Heart right ventricle (tissue), 16 donors: ENCODE measurements at regions not wholly inside any gene's neighbourhood (a gene's known extent, or its start where the extent isn't known, plus 50 kb on each side); places are given as distances from the start of the nearest gene placed in this dataset.

Experiments
- ATAC-seq, 8 donors: fragments of 200-7000 bp; cut with Tn5 transposase; one replicate each; pipeline ENCODE4 v1.9.1; 2020; ENCODE audit warnings: mild to moderate bottlenecking in 8 of 8, moderate library complexity in 8 of 8, moderate number of reproducible peaks in 1 of 8
- DNase-seq, 2 donors: peaks; one replicate each; pipeline ENCODE4 v3.0.0-alpha.2; 2020
- H3K27ac ChIP-seq, 10 donors: fragments of 200-600 bp; sonication (generic) in 2 of 10; one replicate each; pipeline versions ENCODE4 v1.5.0 to v1.8.0; 2020 to 2022; ENCODE audit warnings: mild to moderate bottlenecking in 3 of 10
- H3K27me3 ChIP-seq, 7 donors: fragments of 200-600 bp; one replicate each; pipeline ENCODE4 v1.8.0; 2021 to 2022; ENCODE audit warnings: mild to moderate bottlenecking in 2 of 7
- H3K36me3 ChIP-seq, 9 donors: fragments of 200-600 bp; sonication (generic) in 1 of 9; one replicate each; pipeline versions ENCODE4 v1.5.0 to v1.8.0; 2020 to 2022; ENCODE audit warnings: mild to moderate bottlenecking in 2 of 9
- H3K4me1 ChIP-seq, 9 donors: fragments of 200-600 bp; sonication (generic) in 1 of 9; one replicate each; pipeline versions ENCODE4 v1.5.0 to v1.8.0; 2020 to 2022; ENCODE audit warnings: mild to moderate bottlenecking in 4 of 9
- H3K4me3 ChIP-seq, 10 donors: fragments of 200-600 bp; sonication (generic) in 2 of 10; one replicate each; pipeline versions ENCODE4 v1.5.0 to v1.8.0; 2020 to 2022; ENCODE audit warnings: mild to moderate bottlenecking in 7 of 10, moderate library complexity in 2 of 10
- H3K9me3 ChIP-seq, 11 donors: fragments of 200-600 bp in 10 of 11; sonication (generic) in 2 of 11; one replicate each; pipeline versions ENCODE4 v1.5.0 to v1.8.0; 2013 to 2022; ENCODE audit warnings: mild to moderate bottlenecking in 2 of 11, control low read depth in 1 of 11, moderate library complexity in 1 of 11
- WGBS, 2 donors: extraction: QIAGEN DNeasy Blood & Tissue Kit; methylation state at CpG; one replicate each; pipeline ENCODE4 v1.1.7; 2013; ENCODE audit warnings: inconsistent platforms in 1 of 2; 5-methylcytosine and 5-hydroxymethylcytosine counted together
- intact Hi-C, 10 donors: fragments of 100-400 bp; cut with DNase I; formaldehyde crosslinking; loops; one replicate each; pipeline versions ENCODE4 v1.11.1 to v1.14.2; 2022
- microRNA-seq, 2 donors: library from miRNA; unstranded; fragments of <30 nt; microRNA quantifications; one replicate each; pipeline ENCODE4 v1.2.0, GENCODE V29; 2021
- TF ChIP-seq, protein P1 (sequence below), 9 donors: fragments of 200-600 bp; sonication (generic) in 2 of 9; IDR thresholded peaks; one replicate each; pipeline versions ENCODE4 v1.5.0 to v1.8.0; 2021 to 2022; ENCODE audit warnings: antibody characterized with exemption in 9 of 9, mild to moderate bottlenecking in 5 of 9, moderate library complexity in 1 of 9
- donor health status: Arrhythmogenic right ventricular cardiomyopathy.
- donor health status: ischemic (EF 13 %, LVEDD 7.1; RV severe dilation, severe dysfunction).
- donor health status: healthy with polysubstance abuse.
- donor health status: DM: no; HTN: yes; CAD: no.
- donor health status: DM: no; HTN: no; CAD: no.
- donor health status: ischemic (EF 25% LVEDD 6.9; RV normal size, moderate dysfunction).
- donor health status: ischemic (EF 25% LVEDD 5.7; RV mildly dilated, moderate dysfunction).
- donor health status: healthy.
- donor health status: DM: yes; HTN: yes; CAD: no.
- donor health status: Ischemic cardiomyopathy.
- donor health status: ischemic (EF 35%, LVEDD 5.7; RV mildly dilated, moderate dysfunction).
- donor health status: nonischemic (EF 11% LVEDD 7.7; RV severe dilation, severe dysfunction).
- donor health status: DM: yes; HTN: yes; CAD: no.
- donor health status: PGD.
- donor health status: ischemic (EF 29% LVEDD 5.4; RV normal size, mild dysfunction).
- donor health status: nonischemic (EF 23%, LVEDD 6.1; RV moderate dilation, normal function).

DNA sequence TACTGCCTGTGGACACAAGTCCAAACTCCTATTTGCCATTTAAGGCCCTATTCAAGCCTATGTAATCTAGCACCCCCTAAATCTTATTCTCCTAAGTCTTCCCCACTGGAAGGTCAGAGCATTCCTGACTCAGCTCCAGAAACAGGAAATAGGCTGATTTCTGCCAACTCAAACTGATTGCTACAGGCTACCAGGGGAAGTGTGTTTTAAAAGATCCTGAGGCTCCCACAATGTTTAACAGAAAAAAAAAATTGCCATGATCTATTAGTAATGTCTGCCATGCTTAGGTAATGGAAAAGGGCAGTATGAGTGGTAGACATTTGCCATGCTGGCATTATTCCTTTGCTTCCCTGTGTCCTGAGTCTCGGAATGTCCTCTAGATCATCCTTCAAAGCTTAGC, 65.8 kb upstream of the BRINP1 start:
- Histone ChIP-seq H3K27me3 (peaks cover 0 to 3% (median 0%) of the 10 kb centered on the region in 7 donors), H3K9me3 (no peaks in the 10 kb centered on the region), H3K4me1 (no peaks in the 10 kb centered on the region), H3K4me3 (no peak overlapping the region), H3K36me3 (no peaks in the 10 kb centered on the region), H3K27ac (no peak overlapping the region)
- 54 to 55% methylated on average over 1 of the region's 1 CpG for WGBS, 2 donors
- DNase-seq (no peak), ATAC-seq (no peak)
- TF ChIP-seq, protein P1, sequence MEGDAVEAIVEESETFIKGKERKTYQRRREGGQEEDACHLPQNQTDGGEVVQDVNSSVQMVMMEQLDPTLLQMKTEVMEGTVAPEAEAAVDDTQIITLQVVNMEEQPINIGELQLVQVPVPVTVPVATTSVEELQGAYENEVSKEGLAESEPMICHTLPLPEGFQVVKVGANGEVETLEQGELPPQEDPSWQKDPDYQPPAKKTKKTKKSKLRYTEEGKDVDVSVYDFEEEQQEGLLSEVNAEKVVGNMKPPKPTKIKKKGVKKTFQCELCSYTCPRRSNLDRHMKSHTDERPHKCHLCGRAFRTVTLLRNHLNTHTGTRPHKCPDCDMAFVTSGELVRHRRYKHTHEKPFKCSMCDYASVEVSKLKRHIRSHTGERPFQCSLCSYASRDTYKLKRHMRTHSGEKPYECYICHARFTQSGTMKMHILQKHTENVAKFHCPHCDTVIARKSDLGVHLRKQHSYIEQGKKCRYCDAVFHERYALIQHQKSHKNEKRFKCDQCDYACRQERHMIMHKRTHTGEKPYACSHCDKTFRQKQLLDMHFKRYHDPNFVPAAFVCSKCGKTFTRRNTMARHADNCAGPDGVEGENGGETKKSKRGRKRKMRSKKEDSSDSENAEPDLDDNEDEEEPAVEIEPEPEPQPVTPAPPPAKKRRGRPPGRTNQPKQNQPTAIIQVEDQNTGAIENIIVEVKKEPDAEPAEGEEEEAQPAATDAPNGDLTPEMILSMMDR (IDR thresholded peaks at IDR 0.05): no peak
- intact Hi-C loops: loop anchor here in 1 of 10 donors (10.0 kb wide), 1 partner anchor 60 kb away; no protein-coding TSS in a partner anchor

DNA sequence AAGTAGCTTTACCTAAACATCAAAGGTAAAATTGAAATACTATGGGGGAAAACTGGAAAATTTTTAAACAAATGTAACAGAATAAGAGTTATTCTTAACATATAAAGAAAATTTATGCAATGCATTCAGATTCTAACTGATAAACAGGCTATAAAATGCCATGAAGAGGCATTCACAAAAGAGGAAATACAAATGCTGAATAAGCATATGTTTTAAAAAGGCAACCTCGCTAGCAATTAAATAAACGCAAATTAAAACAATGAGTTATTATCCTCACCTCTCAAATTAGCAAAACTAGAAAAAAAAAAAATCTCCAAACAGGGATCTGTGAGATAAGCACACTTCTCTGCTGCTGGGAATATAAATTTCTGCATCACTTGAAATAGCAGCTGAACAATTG, 63.2 kb upstream of the BRINP1 start:
- no peak for DNase-seq
- Histone ChIP-seq H3K4me1 (no peaks in the 10 kb centered on the region), H3K9me3 (peaks cover 0 to 12% (median 2%) of the 10 kb centered on the region in 11 donors), H3K27ac (no peak overlapping the region), H3K36me3 (no peaks in the 10 kb centered on the region), H3K27me3 (no peaks in the 10 kb centered on the region), H3K4me3 (no peak overlapping the region)
- TF ChIP-seq, protein P1 (IDR thresholded peaks at IDR 0.05): no peak
- no peak for ATAC-seq
- WGBS, 2 donors: 71 to 81% methylated on average over 2 of the region's 2 CpGs
- intact Hi-C loops: loop anchor here in 1 of 10 donors (10.0 kb wide), 1 partner anchor 58 kb away; no protein-coding TSS in a partner anchor

DNA sequence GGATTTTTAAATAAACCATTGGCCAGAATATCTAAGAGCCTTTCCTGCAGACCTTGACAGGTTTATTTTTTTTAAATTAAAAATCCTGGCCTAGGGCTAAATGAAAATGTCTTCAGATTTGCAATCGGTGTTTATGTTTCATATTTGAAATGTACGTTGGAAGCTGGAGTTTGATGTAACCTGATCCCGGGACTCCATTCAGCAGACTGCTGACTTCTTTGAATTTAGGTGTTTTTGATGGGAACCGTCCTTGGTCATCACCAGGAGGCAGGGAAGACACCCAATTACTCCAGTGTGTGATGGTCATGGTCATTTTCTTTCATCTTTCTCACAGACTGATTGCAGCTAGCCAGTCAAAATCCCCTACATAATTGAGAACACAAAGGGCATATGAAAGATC, 60.1 kb upstream of the BRINP1 start:
- Histone ChIP-seq H3K9me3 (peaks cover 0 to 24% (median 8%) of the 10 kb centered on the region in 11 donors), H3K36me3 (no peaks in the 10 kb centered on the region), H3K4me1 (no peaks in the 10 kb centered on the region), H3K27ac (no peak overlapping the region), H3K4me3 (no peak overlapping the region), H3K27me3 (no peaks in the 10 kb centered on the region)
- ATAC-seq (no peak), DNase-seq (no peak)
- intact Hi-C loops: no loop called here
- 74 to 76% methylated on average over 4 of the region's 4 CpGs for WGBS, 2 donors
- TF ChIP-seq, protein P1 (IDR thresholded peaks at IDR 0.05): no peak

DNA sequence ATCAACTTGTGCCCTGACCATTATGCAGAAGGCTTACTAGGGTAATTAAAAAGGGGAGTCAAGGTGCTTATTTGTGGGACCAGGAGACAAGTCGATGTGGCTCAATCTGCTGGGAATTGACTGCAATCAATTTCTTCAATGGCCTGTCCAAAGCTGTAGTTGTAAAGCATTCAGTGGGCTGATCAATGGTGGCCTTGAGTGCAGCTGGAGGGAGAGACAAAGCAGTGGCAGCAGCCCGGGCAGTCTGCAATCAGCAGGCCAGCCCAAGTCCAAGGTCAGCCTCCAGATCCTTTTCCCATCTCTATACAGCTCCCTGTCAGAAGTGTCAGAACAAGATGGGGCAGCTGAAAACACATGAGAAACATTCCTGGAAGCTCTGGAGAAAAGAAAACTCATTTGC, 51.0 kb upstream of the BRINP1 start:
- Histone ChIP-seq H3K4me3 (no peak overlapping the region), H3K27me3 (peaks cover 0 to 4% (median 0%) of the 10 kb centered on the region in 7 donors), H3K4me1 (no peaks in the 10 kb centered on the region), H3K36me3 (no peaks in the 10 kb centered on the region), H3K9me3 (no peaks in the 10 kb centered on the region), H3K27ac (no peak overlapping the region)
- DNase-seq: no peak
- TF ChIP-seq, protein P1 (IDR thresholded peaks at IDR 0.05): no peak
- intact Hi-C loops: no loop called here
- 55 to 66% methylated on average over 2 of the region's 2 CpGs for WGBS, 2 donors
- no peak for ATAC-seq

Small RNA genes lying in the stretch of these regions (microRNA-seq; reads per million reads assigned to microRNA genes)
- gene MIR147A: 0 reads per million in 2 donors
